ENCODE measurements at regions not wholly inside any gene's neighbourhood (a gene's known extent, or its start where the extent isn't known, plus 50 kb on each side); places are given as distances from the start of the nearest gene placed in this dataset.

DNA sequence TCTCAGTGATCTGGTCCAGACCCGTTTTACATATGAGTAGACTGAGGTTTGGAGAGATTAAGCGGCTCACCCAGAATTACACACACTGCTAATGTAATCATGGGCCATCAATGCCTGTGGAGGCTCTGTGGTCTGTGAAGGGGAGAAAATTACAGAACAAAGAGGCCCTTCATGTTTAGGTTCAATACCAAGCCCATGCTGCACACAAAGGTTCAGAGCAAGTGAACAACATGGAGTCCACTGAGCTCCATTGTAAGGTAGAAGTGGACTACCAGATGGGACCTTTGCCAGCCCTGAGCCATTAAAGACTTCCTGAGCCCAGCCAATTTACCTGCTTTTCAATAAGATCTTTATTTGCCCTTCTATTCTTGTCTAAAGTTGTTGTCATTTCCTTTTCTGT, 109.8 kb downstream of the LUZP4 start:
- TF ChIP-seq, protein P1, sequence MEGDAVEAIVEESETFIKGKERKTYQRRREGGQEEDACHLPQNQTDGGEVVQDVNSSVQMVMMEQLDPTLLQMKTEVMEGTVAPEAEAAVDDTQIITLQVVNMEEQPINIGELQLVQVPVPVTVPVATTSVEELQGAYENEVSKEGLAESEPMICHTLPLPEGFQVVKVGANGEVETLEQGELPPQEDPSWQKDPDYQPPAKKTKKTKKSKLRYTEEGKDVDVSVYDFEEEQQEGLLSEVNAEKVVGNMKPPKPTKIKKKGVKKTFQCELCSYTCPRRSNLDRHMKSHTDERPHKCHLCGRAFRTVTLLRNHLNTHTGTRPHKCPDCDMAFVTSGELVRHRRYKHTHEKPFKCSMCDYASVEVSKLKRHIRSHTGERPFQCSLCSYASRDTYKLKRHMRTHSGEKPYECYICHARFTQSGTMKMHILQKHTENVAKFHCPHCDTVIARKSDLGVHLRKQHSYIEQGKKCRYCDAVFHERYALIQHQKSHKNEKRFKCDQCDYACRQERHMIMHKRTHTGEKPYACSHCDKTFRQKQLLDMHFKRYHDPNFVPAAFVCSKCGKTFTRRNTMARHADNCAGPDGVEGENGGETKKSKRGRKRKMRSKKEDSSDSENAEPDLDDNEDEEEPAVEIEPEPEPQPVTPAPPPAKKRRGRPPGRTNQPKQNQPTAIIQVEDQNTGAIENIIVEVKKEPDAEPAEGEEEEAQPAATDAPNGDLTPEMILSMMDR (IDR thresholded peaks at IDR 0.05; ENCODE audit: control insufficient read depth, insufficient read depth, low read depth, low read length, missing control alignments): no peak
- H3K4me3 ChIP-seq (ENCODE audit: control insufficient read depth, low read depth, low read length): no peak overlapping the region
- no peak for DNase-seq (ENCODE audit: low read depth)

DNA sequence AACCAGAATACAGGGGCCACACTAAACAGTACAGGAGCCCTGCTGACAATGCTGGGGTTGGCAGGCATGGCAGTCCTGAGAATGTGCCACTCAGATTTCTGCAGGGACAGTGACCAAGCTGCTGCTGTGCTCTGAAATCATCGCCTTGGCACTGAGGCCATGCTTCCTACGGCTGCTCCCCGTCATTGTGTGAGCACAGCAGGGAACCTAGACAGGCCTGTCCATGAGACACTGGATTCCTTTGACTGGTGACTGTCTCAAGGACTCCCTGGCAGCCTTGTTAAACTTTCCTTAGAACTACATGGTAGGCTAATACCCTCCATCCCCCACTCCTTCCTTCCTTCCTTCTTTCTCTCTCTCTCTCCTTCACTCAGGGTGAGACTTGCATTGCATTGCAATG, 111.4 kb downstream of the LUZP4 start:
- H3K4me3 ChIP-seq (ENCODE audit: control insufficient read depth, low read depth, low read length): no peak overlapping the region
- TF ChIP-seq, protein P1 (IDR thresholded peaks at IDR 0.05; ENCODE audit: control insufficient read depth, insufficient read depth, low read depth, low read length, missing control alignments): no peak
- DNase-seq (ENCODE audit: low read depth): no peak

DNA sequence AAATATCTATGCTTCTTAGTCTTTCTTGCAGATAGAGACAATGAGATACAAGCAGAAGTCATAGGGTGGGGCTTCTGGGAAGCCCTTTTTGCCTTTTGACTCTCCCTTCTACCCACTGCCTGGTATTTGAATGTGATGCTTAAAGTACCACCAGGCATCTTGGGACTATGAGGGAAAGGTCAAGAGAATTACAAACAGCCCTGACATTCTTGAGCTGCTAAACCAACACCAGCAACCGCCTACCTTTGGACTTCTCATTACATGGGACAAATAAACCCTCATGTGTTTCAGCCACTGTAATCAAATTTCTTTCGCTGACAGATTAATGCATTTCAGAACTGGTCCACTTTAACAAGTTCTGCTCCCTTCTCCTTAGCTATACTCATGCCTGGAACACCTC, 112.8 kb downstream of the LUZP4 start:
- no peak overlapping the region for H3K4me3 ChIP-seq (ENCODE audit: control insufficient read depth, low read depth, low read length)
- DNase-seq (ENCODE audit: low read depth): no peak
- TF ChIP-seq, protein P1 (IDR thresholded peaks at IDR 0.05; ENCODE audit: control insufficient read depth, insufficient read depth, low read depth, low read length, missing control alignments): no peak

DNA sequence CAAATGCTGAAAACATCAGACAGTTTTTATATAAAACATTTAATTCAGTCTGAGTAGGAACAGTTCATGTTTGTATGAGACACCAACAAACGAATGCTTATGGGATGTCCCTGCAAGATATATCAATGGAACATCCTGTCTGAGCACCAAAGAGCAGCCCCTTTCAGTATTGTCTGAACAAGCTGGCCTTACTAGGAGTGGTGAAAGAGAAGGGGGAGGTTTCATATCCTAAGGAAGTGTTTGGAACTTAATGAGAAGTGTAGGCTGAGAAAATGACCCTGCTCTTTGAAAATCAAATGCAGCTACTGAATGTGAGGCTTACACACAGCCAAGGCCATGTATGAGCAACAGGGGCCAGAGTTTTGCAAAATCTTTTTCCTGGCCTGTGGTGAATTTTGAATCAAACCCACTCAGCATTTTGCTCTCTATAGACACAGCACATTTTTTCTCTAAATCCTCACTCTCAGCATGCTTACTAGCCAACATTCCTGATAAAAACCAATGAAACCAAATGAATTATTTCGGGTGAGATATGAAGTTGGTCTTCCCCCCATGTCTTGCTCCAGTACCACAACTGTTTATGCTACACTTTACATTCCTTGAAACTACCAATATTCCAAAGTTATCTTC, 119.4 kb downstream of the LUZP4 start:
- H3K4me3 ChIP-seq (ENCODE audit: control insufficient read depth, low read depth, low read length): no peak overlapping the region
- DNase-seq (ENCODE audit: low read depth): peak; percentile 23
- TF ChIP-seq, protein P1 (IDR thresholded peaks at IDR 0.05; ENCODE audit: control insufficient read depth, insufficient read depth, low read depth, low read length, missing control alignments): no peak

DNA sequence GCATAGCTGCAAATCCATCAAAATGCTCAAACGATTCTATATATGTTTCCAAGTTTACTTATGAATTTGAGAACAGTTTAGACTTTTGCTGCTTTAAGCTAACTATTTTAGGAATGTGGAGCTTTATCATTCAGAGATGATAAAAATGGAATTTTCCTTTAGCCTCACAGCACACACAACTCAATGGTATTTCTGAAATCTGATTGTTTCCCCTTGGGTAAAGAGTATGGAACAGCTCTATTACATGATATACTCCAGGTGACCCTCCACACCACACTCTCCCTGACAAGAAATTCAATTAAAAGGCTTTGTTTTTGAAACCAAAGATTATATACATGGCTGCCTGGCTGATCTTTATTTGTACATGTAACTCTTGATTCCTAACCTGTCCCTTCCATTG, 120.0 kb downstream of the LUZP4 start:
- DNase-seq (ENCODE audit: low read depth): no peak
- TF ChIP-seq, protein P1 (IDR thresholded peaks at IDR 0.05; ENCODE audit: control insufficient read depth, insufficient read depth, low read depth, low read length, missing control alignments): no peak
- no peak overlapping the region for H3K4me3 ChIP-seq (ENCODE audit: control insufficient read depth, low read depth, low read length)

DNA sequence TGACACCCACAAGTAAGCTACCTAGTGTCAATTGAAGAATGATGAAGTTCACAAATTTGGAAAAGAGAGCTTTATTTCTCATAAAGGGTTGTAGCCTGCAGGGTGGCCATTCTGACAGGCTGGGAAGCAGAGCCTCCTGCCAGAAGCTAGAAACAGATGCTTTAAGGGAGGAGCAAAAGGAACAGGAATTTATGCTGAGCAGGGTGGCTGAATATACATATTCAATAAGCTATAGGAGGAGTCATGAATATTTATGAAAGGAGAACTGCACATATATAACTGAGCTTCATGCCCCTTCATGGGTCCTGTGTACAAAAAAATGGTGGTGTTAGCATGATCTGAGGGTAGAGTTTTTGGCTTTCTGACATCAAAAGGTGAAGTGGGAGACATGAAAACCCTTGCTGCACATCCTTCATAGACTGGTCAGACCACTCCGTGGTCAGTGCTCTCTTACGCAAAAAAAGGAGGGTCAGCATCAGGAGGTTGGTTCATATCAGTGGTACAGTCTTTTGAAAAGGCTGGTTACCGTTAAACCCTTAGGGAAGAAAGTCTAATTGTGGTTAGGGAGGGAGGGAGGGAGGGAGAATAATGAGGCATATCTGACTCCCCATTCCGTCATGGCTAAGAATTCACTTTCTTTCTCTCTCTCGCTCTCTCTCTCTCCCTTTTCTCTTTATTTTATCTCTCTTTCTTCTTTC, 121.4 kb downstream of the LUZP4 start:
- H3K4me3 ChIP-seq (ENCODE audit: control insufficient read depth, low read depth, low read length): no peak overlapping the region
- TF ChIP-seq, protein P1 (IDR thresholded peaks at IDR 0.05; ENCODE audit: control insufficient read depth, insufficient read depth, low read depth, low read length, missing control alignments): no peak
- DNase-seq (ENCODE audit: low read depth): no peak

All from AG09309 (cell line).